LoVo (cell line): ENCODE measurements at regions not wholly inside any gene's neighbourhood (a gene's known extent, or its start where the extent isn't known, plus 50 kb on each side); places are given as distances from the start of the nearest gene placed in this dataset.
"Not testable (repeated sequence)": the region's sequence is repeated elsewhere in the genome, so short reads cannot be mapped to it uniquely, and the experiment has no call there.

Experiments
- DNase-seq: peaks from one replicate; pipeline ENCODE4 v3.0.0-alpha.2; 2016; ENCODE audit warnings: low spot score

- no peak for DNase-seq
These were observed 58.6 kb upstream of the USP25 start for GRCh38 chr21:15671188-15671587.

GRCh38 chr21:15672578-15672977, 57.2 kb upstream of the USP25 start:
- DNase-seq, result not testable (repeated sequence)

GRCh38 chr21:15676935-15677334, 52.8 kb upstream of the USP25 start:
- no peak for DNase-seq

GRCh38 chr21:15679630-15680029, 50.2 kb upstream of the USP25 start:
- no peak for DNase-seq
